A673 (cell line): ENCODE measurements at regions not wholly inside any gene's neighbourhood (a gene's known extent, or its start where the extent isn't known, plus 50 kb on each side); places are given as distances from the start of the nearest gene placed in this dataset.

Experiments used
- EZH2 ChIP-seq: fragments of 200-600 bp; sonication (generic); IDR thresholded peaks from 2 replicates; pipeline ENCODE4 v1.6.1; 2017; ENCODE audit warnings: borderline replicate concordance, low read depth, mild to moderate bottlenecking, mixed read lengths, antibody characterized with exemption, low read length; ENCODE audit not compliant: poor library complexity, severe bottlenecking
- TF ChIP-seq, protein P1 (sequence below): fragments of 300-800, 200-600 bp; sonication (generic); conservative IDR thresholded peaks from 2 replicates; pipeline ENCODE4 v1.5.1; 2017; ENCODE audit warnings: low read depth, mild to moderate bottlenecking, antibody characterized with exemption, low read length, moderate library complexity, mixed read lengths

DNA sequence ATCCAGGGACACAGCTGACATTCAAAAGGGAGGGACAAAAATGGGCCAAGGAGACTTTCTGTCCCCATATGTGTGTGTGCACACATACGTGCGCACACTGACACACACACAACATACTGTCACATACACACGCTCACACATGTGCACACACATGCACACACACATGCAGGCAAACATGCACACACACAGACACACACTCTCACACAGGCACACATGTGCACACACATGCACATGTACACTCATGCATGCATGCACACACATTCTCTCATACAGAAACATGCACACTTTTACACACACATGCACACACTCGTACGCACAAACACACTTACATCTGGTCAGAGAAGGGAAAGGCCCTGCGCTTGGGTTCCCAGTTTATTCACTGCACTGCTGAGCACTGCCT is 155.1 kb upstream of the MKI67 start:
- TF ChIP-seq EZH2 = no peak
- TF ChIP-seq, protein P1, sequence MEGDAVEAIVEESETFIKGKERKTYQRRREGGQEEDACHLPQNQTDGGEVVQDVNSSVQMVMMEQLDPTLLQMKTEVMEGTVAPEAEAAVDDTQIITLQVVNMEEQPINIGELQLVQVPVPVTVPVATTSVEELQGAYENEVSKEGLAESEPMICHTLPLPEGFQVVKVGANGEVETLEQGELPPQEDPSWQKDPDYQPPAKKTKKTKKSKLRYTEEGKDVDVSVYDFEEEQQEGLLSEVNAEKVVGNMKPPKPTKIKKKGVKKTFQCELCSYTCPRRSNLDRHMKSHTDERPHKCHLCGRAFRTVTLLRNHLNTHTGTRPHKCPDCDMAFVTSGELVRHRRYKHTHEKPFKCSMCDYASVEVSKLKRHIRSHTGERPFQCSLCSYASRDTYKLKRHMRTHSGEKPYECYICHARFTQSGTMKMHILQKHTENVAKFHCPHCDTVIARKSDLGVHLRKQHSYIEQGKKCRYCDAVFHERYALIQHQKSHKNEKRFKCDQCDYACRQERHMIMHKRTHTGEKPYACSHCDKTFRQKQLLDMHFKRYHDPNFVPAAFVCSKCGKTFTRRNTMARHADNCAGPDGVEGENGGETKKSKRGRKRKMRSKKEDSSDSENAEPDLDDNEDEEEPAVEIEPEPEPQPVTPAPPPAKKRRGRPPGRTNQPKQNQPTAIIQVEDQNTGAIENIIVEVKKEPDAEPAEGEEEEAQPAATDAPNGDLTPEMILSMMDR = no peak
